ENCODE measurements at regions not wholly inside any gene's neighbourhood (a gene's known extent, or its start where the extent isn't known, plus 50 kb on each side); places are given as distances from the start of the nearest gene placed in this dataset.

GRCh38 chr3:104316118-104316517, 1050.6 kb upstream of the ALCAM start:
- ATAC-seq (ENCODE audit: poor library complexity) (no peak), DNase-seq (no peak)
- no peak for TF ChIP-seq CTCF (IDR thresholded peaks at IDR 0.05)
- Mint-ChIP-seq H3K36me3 (ENCODE audit: low read depth) (no peaks in the 10 kb centered on the region), H3K9me3 (peaks cover 13% of the 10 kb centered on the region), H3K4me1 (ENCODE audit: low read depth) (no peaks in the 10 kb centered on the region), H3K4me3 (no peak overlapping the region), H3K27me3 (no peaks in the 10 kb centered on the region), H3K27ac (no peak overlapping the region)
- intact Hi-C loops (cut with DNase I, micrococcal nuclease), result no loop called here
- CTCF ChIA-PET, result no interaction called here
- H3K4me3 ChIP-seq (ENCODE audit: low read length), result no peak overlapping the region
- no peak overlapping the region for H3K27ac ChIP-seq (ENCODE audit: low read depth in 1 of 2, low read length in 2 of 2)
- H3K4me1 ChIP-seq (ENCODE audit: insufficient read depth, low read length), result no peaks in the 10 kb centered on the region
- no peaks in the 10 kb centered on the region for H3K27me3 ChIP-seq (ENCODE audit: control insufficient read depth in 1 of 2, insufficient read depth in 2 of 2, low read length in 2 of 2)
- no peaks in the 10 kb centered on the region for H3K36me3 ChIP-seq (ENCODE audit: insufficient read depth, low read length)
- POLR2A ChIA-PET, result no interaction called here
- peaks cover 7 to 8% of the 10 kb centered on the region in 2 experiments for H3K9me3 ChIP-seq (ENCODE audit: control insufficient read depth in 1 of 2, insufficient read depth in 1 of 2, low read length in 2 of 2)

- H3K4me3 Mint-ChIP-seq, result no peak overlapping the region
- no peak overlapping the region for H3K27ac Mint-ChIP-seq
- CTCF ChIA-PET, result no interaction called here
- H3K27me3 Mint-ChIP-seq, result no peaks in the 10 kb centered on the region
- Histone ChIP-seq H3K36me3 (ENCODE audit: insufficient read depth, low read length) (no peaks in the 10 kb centered on the region), H3K9me3 (ENCODE audit: control insufficient read depth in 1 of 2, insufficient read depth in 1 of 2, low read length in 2 of 2) (peaks cover 0 to 2% of the 10 kb centered on the region in 2 experiments), H3K4me3 (ENCODE audit: low read length) (no peak overlapping the region), H3K4me1 (ENCODE audit: insufficient read depth, low read length) (no peaks in the 10 kb centered on the region), H3K27ac (ENCODE audit: low read depth in 1 of 2, low read length in 2 of 2) (no peak overlapping the region), H3K27me3 (ENCODE audit: control insufficient read depth in 1 of 2, insufficient read depth in 2 of 2, low read length in 2 of 2) (no peaks in the 10 kb centered on the region)
- peaks cover 13% of the 10 kb centered on the region for H3K9me3 Mint-ChIP-seq
- H3K4me1 Mint-ChIP-seq (ENCODE audit: low read depth), result no peaks in the 10 kb centered on the region
- H3K36me3 Mint-ChIP-seq (ENCODE audit: low read depth), result no peaks in the 10 kb centered on the region
- intact Hi-C loops (cut with DNase I, micrococcal nuclease), result no loop called here
- POLR2A ChIA-PET, result no interaction called here
- ATAC-seq (ENCODE audit: poor library complexity) (no peak), DNase-seq (no peak)
- no peak for TF ChIP-seq CTCF (IDR thresholded peaks at IDR 0.05)
Observed at GRCh38 chr3:104323226-104323625, 1043.5 kb upstream of the ALCAM start.

- Histone ChIP-seq H3K27ac (ENCODE audit: low read depth in 1 of 2, low read length in 2 of 2) (no peak overlapping the region), H3K4me3 (ENCODE audit: low read length) (no peak overlapping the region), H3K4me1 (ENCODE audit: insufficient read depth, low read length) (no peaks in the 10 kb centered on the region), H3K36me3 (ENCODE audit: insufficient read depth, low read length) (no peaks in the 10 kb centered on the region), H3K9me3 (ENCODE audit: control insufficient read depth in 1 of 2, insufficient read depth in 1 of 2, low read length in 2 of 2) (no peaks in the 10 kb centered on the region), H3K27me3 (ENCODE audit: control insufficient read depth in 1 of 2, insufficient read depth in 2 of 2, low read length in 2 of 2) (no peaks in the 10 kb centered on the region)
- Mint-ChIP-seq H3K36me3 (ENCODE audit: low read depth) (no peaks in the 10 kb centered on the region), H3K27ac (no peak overlapping the region), H3K4me3 (no peak overlapping the region), H3K9me3 (peaks cover 4% of the 10 kb centered on the region), H3K27me3 (no peaks in the 10 kb centered on the region), H3K4me1 (ENCODE audit: low read depth) (no peaks in the 10 kb centered on the region)
- no peak for ATAC-seq (ENCODE audit: poor library complexity)
- POLR2A ChIA-PET, result no interaction called here
- no peak for DNase-seq
- intact Hi-C loops (cut with DNase I, micrococcal nuclease), result no loop called here
- no peak for TF ChIP-seq CTCF (IDR thresholded peaks at IDR 0.05)
- CTCF ChIA-PET, result no interaction called here
Observed at GRCh38 chr3:104347291-104347690, 1019.4 kb upstream of the ALCAM start.
